Islet of Langerhans (tissue), 1 donor: ENCODE measurements at regions not wholly inside any gene's neighbourhood (a gene's known extent, or its start where the extent isn't known, plus 50 kb on each side); places are given as distances from the start of the nearest gene placed in this dataset.
"Not testable (repeated sequence)": the region's sequence is repeated elsewhere in the genome, so short reads cannot be mapped to it uniquely, and the experiment has no call there.

Experiments
- FAIRE-seq: peaks from one replicate; lab custom pipeline; 2011; peaks lifted over from hg19 to GRCh38; lab: Jason Lieb, UNC

- no peak for FAIRE-seq
Measured at GRCh38 chr3:73120710-73121109, 59.3 kb downstream of the EBLN2 start.

- no peak for FAIRE-seq
Measured at GRCh38 chr3:73121669-73122331, 60.3 kb downstream of the EBLN2 start.

GRCh38 chr3:73134034-73134433 lies 72.6 kb downstream of the EBLN2 start:
- no peak for FAIRE-seq

GRCh38 chr3:73136941-73137340 lies 75.5 kb downstream of the EBLN2 start:
- no peak for FAIRE-seq

GRCh38 chr3:73137736-73138403 lies 76.4 kb downstream of the EBLN2 start:
- no peak for FAIRE-seq

- FAIRE-seq = no peak
Measured at GRCh38 chr3:73140772-73141442, 79.4 kb downstream of the EBLN2 start.

- FAIRE-seq = no peak
Measured at GRCh38 chr3:73141525-73141924, 80.1 kb downstream of the EBLN2 start.

GRCh38 chr3:73143401-73143800 lies 81.9 kb downstream of the EBLN2 start:
- no peak for FAIRE-seq

- no peak for FAIRE-seq
Measured at GRCh38 chr3:73143821-73144237, 82.4 kb downstream of the EBLN2 start.

- FAIRE-seq = no peak
Measured at GRCh38 chr3:73144276-73144675, 82.8 kb downstream of the EBLN2 start.

- no peak for FAIRE-seq
Measured at GRCh38 chr3:73144828-73145227, 83.4 kb downstream of the EBLN2 start.

- FAIRE-seq = not testable (repeated sequence)
Measured at GRCh38 chr3:73147479-73147878, 86.0 kb downstream of the EBLN2 start.

GRCh38 chr3:73148206-73148605 lies 86.7 kb downstream of the EBLN2 start:
- FAIRE-seq = no peak

- no peak for FAIRE-seq
Measured at GRCh38 chr3:73148682-73149081, 87.2 kb downstream of the EBLN2 start.

- FAIRE-seq = no peak
Measured at GRCh38 chr3:73150369-73151130, 89.1 kb downstream of the EBLN2 start.

- not testable (repeated sequence) for FAIRE-seq
Measured at GRCh38 chr3:73152571-73152970, 91.1 kb downstream of the EBLN2 start.

GRCh38 chr3:73153057-73153456 lies 91.6 kb downstream of the EBLN2 start:
- FAIRE-seq = not testable (repeated sequence)

GRCh38 chr3:73154261-73154660 lies 92.8 kb downstream of the EBLN2 start:
- FAIRE-seq = not testable (repeated sequence)

- FAIRE-seq = not testable (repeated sequence)
Measured at GRCh38 chr3:73155441-73155840, 94.0 kb downstream of the EBLN2 start.

- no peak for FAIRE-seq
Measured at GRCh38 chr3:73164622-73165021, 103.2 kb downstream of the EBLN2 start.

- FAIRE-seq = no peak
Measured at GRCh38 chr3:73175698-73176097, 114.2 kb downstream of the EBLN2 start.

- FAIRE-seq = no peak
Measured at GRCh38 chr3:73176941-73177340, 115.5 kb downstream of the EBLN2 start.

GRCh38 chr3:73177827-73178226 lies 116.4 kb downstream of the EBLN2 start:
- FAIRE-seq = no peak
